SK-N-SH (cell line): ENCODE measurements at regions not wholly inside any gene's neighbourhood (a gene's known extent, or its start where the extent isn't known, plus 50 kb on each side); places are given as distances from the start of the nearest gene placed in this dataset.

Experiments used
- CTCF ChIP-seq: fragments of 200-600 bp; sonication (generic); IDR thresholded peaks from 2 replicates; pipeline ENCODE4 v1.6.1; 2017; ENCODE audit warnings: antibody characterized with exemption, mild to moderate bottlenecking, moderate library complexity
- MXI1 ChIP-seq: IDR thresholded peaks from 2 replicates; pipeline ENCODE4 v1.6.1; 2012; ENCODE audit warnings: mild to moderate bottlenecking, low read depth, low read length, improper control_type of control experiment
- POLR2AphosphoS5 ChIP-seq: IDR thresholded peaks from 2 replicates; pipeline ENCODE4 v1.6.1; 2012; ENCODE audit warnings: low read depth, low read length
- RAD21 ChIP-seq: IDR thresholded peaks from 2 replicates; pipeline ENCODE4 v1.6.1; 2012; ENCODE audit warnings: mild to moderate bottlenecking, low read length
- RCOR1 ChIP-seq: fragments of 150-350 bp; IDR thresholded peaks from 2 replicates; pipeline ENCODE4 v1.6.1; 2017; ENCODE audit warnings: antibody characterized with exemption, low read length
- REST ChIP-seq: IDR thresholded peaks from 2 replicates; pipeline ENCODE4 v1.6.1; 2012; ENCODE audit warnings: mild to moderate bottlenecking, low read depth, low read length, moderate library complexity
- RFX5 ChIP-seq: IDR thresholded peaks from 2 replicates; pipeline ENCODE4 v1.6.1; 2012; ENCODE audit warnings: mild to moderate bottlenecking, improper control_type of control experiment, low read length
- SMC3 ChIP-seq: IDR thresholded peaks from 2 replicates; pipeline ENCODE4 v1.6.1; 2012; ENCODE audit warnings: low read depth, low read length, improper control_type of control experiment
- TAF1 ChIP-seq: IDR thresholded peaks from 2 replicates; pipeline ENCODE4 v1.6.1; 2012; ENCODE audit warnings: low read depth, mild to moderate bottlenecking, low read length, moderate library complexity, borderline replicate concordance
- USF1 ChIP-seq: IDR thresholded peaks from 2 replicates; pipeline ENCODE4 v1.4.0; 2012; ENCODE audit warnings: low read depth, borderline replicate concordance
- USF2 ChIP-seq: fragments of 150-350 bp; IDR thresholded peaks from 2 replicates; pipeline ENCODE4 v1.6.1; 2017; ENCODE audit warnings: antibody characterized with exemption, low read length, low read depth, borderline replicate concordance

- TF ChIP-seq CTCF (no peak), USF1 (no peak), POLR2AphosphoS5 (no peak), RCOR1 (no peak), REST (no peak), TAF1 (no peak), USF2 (no peak), RAD21 (no peak), SMC3 (no peak), RFX5 (no peak), MXI1 (no peak)
These were observed 353.3 kb downstream of the AKAIN1 start for GRCh38 chr18:4843771-4844170.
